ENCODE measurements at regions not wholly inside any gene's neighbourhood (a gene's known extent, or its start where the extent isn't known, plus 50 kb on each side); places are given as distances from the start of the nearest gene placed in this dataset.
"Not testable (repeated sequence)": the region's sequence is repeated elsewhere in the genome, so short reads cannot be mapped to it uniquely, and the experiment has no call there.

DNA sequence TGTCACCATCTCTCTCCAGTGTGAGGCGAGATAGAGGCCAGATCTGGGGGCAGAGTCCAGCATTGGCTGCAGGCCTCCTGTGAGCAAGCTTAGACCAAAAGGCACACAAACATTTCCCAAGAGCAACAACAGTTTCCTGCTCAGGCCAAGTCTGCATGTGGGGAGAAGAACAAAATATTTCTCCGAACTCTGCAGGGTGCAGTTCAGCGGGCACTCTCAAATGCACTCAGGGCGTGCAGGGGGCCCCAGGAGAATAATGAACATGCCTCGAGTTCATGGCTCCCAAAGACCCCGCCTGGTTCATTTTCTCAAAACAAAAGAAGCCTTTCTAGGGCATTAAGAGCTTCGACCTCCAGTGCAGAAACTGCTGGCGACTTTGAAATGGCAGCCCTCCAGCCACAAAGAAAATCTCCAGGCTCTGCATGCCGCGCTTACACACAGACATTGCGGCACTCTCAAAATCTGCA, 57.8 kb upstream of the HELT start:
- no peak for TF ChIP-seq TOX (CRISPR knock-in tag; IDR thresholded peaks at IDR 0.05; ENCODE audit: borderline replicate concordance)
- no peak for ATAC-seq

DNA sequence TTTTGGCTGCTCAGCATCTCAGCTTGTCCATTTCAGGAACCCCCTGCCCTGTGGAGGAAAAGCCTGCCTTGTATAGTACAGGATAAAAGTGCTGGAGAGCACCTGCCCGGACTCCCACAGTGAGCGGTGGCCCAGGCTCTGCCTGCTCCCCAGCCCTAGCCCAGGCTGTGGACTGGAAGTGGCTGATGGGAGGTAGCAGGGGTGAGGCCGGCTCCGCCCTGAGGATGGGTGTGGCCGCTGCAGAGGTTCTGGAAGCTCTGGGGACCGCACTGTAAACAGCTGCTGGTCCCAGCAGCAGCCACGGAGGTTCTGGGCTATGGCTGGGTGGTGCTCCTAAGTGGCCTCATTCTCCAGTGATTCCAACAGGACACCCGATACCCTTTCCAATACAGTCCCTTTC, 56.6 kb upstream of the HELT start:
- TF ChIP-seq PPARA (CRISPR knock-in tag; IDR thresholded peaks at IDR 0.05; ENCODE audit: borderline replicate concordance) (no peak), BACH2 (CRISPR knock-in tag; IDR thresholded peaks at IDR 0.05; ENCODE audit: borderline replicate concordance) (no peak), ZFP3 (CRISPR knock-in tag; IDR thresholded peaks at IDR 0.05) (no peak)
- TF ChIP-seq, protein P1, sequence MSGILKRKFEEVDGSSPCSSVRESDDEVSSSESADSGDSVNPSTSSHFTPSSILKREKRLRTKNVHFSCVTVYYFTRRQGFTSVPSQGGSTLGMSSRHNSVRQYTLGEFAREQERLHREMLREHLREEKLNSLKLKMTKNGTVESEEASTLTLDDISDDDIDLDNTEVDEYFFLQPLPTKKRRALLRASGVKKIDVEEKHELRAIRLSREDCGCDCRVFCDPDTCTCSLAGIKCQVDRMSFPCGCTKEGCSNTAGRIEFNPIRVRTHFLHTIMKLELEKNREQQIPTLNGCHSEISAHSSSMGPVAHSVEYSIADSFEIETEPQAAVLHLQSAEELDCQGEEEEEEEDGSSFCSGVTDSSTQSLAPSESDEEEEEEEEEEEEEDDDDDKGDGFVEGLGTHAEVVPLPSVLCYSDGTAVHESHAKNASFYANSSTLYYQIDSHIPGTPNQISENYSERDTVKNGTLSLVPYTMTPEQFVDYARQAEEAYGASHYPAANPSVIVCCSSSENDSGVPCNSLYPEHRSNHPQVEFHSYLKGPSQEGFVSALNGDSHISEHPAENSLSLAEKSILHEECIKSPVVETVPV (CRISPR knock-in tag; IDR thresholded peaks at IDR 0.05): no peak
- TF ChIP-seq, protein P2, sequence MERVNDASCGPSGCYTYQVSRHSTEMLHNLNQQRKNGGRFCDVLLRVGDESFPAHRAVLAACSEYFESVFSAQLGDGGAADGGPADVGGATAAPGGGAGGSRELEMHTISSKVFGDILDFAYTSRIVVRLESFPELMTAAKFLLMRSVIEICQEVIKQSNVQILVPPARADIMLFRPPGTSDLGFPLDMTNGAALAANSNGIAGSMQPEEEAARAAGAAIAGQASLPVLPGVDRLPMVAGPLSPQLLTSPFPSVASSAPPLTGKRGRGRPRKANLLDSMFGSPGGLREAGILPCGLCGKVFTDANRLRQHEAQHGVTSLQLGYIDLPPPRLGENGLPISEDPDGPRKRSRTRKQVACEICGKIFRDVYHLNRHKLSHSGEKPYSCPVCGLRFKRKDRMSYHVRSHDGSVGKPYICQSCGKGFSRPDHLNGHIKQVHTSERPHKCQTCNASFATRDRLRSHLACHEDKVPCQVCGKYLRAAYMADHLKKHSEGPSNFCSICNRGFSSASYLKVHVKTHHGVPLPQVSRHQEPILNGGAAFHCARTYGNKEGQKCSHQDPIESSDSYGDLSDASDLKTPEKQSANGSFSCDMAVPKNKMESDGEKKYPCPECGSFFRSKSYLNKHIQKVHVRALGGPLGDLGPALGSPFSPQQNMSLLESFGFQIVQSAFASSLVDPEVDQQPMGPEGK (CRISPR knock-in tag; IDR thresholded peaks at IDR 0.05; ENCODE audit: borderline replicate concordance): no peak
- ATAC-seq: no peak

DNA sequence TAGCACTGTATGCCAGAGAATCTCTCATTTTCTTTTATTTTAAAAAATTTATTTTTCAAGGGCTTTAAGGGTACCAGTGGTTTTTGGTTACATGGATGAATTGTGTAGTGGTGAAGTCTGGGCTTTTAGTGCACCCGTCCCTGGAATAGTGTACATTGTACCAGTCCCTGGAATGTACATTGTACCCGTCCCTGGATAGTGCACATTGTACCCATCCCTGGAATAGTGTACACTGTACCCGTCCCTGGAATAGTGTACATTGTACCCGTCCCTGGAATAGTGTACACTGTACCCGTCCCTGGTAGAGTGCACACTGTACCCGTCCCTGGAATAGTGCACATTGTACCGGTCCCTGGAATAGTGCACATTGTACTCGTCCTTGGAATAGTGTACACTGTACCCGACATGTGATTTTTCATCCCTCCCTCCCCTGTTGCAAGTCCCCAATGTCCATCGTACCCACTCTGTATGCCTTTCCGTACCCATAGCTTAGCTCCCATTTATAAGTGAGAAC, 56.1 kb upstream of the HELT start:
- TF ChIP-seq, protein P1 (CRISPR knock-in tag; IDR thresholded peaks at IDR 0.05): no peak
- TF ChIP-seq ZNF8 (CRISPR knock-in tag; IDR thresholded peaks at IDR 0.05): no peak
- TF ChIP-seq, protein P3, sequence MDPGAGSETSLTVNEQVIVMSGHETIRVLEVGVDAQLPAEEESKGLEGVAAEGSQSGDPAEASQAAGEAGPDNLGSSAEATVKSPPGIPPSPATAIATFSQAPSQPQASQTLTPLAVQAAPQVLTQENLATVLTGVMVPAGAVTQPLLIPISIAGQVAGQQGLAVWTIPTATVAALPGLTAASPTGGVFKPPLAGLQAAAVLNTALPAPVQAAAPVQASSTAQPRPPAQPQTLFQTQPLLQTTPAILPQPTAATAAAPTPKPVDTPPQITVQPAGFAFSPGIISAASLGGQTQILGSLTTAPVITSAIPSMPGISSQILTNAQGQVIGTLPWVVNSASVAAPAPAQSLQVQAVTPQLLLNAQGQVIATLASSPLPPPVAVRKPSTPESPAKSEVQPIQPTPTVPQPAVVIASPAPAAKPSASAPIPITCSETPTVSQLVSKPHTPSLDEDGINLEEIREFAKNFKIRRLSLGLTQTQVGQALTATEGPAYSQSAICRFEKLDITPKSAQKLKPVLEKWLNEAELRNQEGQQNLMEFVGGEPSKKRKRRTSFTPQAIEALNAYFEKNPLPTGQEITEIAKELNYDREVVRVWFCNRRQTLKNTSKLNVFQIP (CRISPR knock-in tag; IDR thresholded peaks at IDR 0.05; ENCODE audit: borderline replicate concordance, low read depth): no peak
- TF ChIP-seq PPARA (CRISPR knock-in tag; IDR thresholded peaks at IDR 0.05; ENCODE audit: borderline replicate concordance): no peak
- TF ChIP-seq, protein P2 (CRISPR knock-in tag; IDR thresholded peaks at IDR 0.05; ENCODE audit: borderline replicate concordance): no peak
- TF ChIP-seq ARNTL (CRISPR knock-in tag; IDR thresholded peaks at IDR 0.05; ENCODE audit: borderline replicate concordance, low read depth): no peak
- no peak for TF ChIP-seq ZNF565 (CRISPR knock-in tag; conservative IDR thresholded peaks at IDR 0.05; ENCODE audit: low read depth)
- TF ChIP-seq ZFP3 (CRISPR knock-in tag; IDR thresholded peaks at IDR 0.05): no peak
- TF ChIP-seq CSDC2 (CRISPR knock-in tag; IDR thresholded peaks at IDR 0.05): no peak
- no peak for TF ChIP-seq TCF4 (CRISPR knock-in tag; IDR thresholded peaks at IDR 0.05; ENCODE audit: borderline replicate concordance)
- no peak for TF ChIP-seq ZNF70 (CRISPR knock-in tag; IDR thresholded peaks at IDR 0.05)
- TF ChIP-seq, protein P4, sequence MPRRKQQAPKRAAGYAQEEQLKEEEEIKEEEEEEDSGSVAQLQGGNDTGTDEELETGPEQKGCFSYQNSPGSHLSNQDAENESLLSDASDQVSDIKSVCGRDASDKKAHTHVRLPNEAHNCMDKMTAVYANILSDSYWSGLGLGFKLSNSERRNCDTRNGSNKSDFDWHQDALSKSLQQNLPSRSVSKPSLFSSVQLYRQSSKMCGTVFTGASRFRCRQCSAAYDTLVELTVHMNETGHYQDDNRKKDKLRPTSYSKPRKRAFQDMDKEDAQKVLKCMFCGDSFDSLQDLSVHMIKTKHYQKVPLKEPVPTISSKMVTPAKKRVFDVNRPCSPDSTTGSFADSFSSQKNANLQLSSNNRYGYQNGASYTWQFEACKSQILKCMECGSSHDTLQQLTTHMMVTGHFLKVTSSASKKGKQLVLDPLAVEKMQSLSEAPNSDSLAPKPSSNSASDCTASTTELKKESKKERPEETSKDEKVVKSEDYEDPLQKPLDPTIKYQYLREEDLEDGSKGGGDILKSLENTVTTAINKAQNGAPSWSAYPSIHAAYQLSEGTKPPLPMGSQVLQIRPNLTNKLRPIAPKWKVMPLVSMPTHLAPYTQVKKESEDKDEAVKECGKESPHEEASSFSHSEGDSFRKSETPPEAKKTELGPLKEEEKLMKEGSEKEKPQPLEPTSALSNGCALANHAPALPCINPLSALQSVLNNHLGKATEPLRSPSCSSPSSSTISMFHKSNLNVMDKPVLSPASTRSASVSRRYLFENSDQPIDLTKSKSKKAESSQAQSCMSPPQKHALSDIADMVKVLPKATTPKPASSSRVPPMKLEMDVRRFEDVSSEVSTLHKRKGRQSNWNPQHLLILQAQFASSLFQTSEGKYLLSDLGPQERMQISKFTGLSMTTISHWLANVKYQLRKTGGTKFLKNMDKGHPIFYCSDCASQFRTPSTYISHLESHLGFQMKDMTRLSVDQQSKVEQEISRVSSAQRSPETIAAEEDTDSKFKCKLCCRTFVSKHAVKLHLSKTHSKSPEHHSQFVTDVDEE (CRISPR knock-in tag; IDR thresholded peaks at IDR 0.05): no peak
- TF ChIP-seq, protein P5, sequence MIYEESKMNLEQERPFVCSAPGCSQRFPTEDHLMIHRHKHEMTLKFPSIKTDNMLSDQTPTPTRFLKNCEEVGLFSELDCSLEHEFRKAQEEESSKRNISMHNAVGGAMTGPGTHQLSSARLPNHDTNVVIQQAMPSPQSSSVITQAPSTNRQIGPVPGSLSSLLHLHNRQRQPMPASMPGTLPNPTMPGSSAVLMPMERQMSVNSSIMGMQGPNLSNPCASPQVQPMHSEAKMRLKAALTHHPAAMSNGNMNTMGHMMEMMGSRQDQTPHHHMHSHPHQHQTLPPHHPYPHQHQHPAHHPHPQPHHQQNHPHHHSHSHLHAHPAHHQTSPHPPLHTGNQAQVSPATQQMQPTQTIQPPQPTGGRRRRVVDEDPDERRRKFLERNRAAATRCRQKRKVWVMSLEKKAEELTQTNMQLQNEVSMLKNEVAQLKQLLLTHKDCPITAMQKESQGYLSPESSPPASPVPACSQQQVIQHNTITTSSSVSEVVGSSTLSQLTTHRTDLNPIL (CRISPR knock-in tag; IDR thresholded peaks at IDR 0.05; ENCODE audit: low read depth): no peak
- no peak for TF ChIP-seq BACH2 (CRISPR knock-in tag; IDR thresholded peaks at IDR 0.05; ENCODE audit: borderline replicate concordance)
- no peak for TF ChIP-seq OSR1 (CRISPR knock-in tag; IDR thresholded peaks at IDR 0.05)
- no peak for TF ChIP-seq SNAI2 (CRISPR knock-in tag; IDR thresholded peaks at IDR 0.05)
- no peak for ATAC-seq

DNA sequence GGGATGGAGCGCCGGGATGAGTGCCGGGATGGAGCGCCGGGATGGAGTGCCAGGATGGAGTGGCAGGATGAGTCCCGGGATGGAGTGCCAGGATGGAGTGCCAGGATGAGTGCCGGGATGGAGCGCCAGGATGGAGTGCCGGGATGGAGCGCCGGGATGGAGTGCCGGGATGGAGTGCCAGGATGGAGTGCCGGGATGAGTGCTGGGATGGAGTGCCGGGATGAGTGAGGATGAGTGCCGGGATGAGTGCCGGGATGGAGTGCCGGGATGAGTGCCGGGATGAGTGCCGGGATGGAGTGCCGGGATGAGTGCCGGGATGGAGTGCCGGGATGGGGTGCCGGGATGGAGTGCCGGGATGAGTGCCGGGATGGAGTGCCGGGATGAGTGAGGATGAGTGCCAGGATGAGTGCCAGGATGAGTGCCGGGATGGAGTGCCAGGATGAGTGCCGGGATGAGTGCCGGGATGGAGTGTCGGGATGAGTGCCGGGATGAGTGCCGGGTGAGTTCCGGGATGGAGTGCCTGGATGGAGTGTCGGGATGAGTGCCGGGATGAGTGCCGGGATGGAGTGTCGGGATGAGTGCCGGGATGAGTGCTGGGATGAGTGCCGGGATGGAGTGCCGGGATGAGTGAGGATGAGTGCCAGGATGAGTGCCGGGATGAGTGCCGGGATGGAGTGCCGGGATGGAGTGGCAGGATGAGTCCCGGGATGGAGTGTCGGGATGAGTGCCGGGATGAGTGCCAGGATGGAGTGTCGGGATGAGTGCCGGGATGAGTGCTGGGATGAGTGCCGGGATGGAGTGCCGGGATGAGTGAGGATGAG, 52.9 kb upstream of the HELT start:
- not testable (repeated sequence) for ATAC-seq

DNA sequence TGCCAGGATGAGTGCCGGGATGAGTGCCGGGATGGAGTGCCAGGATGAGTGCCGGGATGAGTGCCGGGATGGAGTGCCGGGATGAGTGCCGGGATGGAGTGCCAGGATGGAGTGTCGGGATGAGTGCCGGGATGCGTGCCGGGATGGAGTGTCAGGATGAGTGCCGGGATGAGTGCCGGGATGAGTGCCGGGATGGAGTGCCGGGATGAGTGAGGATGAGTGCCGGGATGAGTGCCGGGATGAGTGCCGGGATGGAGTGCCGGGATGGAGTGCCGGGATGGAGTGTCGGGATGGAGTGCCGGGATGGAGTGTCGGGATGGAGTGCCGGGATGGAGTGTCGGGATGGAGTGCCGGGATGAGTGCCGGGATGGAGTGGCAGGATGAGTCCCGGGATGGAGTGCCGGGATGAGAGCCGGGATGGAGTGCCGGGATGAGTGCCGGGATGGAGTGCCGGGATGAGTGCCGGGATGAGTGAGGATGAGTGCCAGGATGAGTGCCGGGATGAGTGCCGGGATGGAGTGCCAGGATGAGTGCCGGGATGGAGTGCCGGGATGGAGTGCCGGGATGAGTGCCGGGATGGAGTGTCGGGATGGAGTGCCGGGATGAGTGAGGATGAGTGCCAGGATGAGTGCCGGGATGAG, 52.1 kb upstream of the HELT start:
- not testable (repeated sequence) for ATAC-seq

DNA sequence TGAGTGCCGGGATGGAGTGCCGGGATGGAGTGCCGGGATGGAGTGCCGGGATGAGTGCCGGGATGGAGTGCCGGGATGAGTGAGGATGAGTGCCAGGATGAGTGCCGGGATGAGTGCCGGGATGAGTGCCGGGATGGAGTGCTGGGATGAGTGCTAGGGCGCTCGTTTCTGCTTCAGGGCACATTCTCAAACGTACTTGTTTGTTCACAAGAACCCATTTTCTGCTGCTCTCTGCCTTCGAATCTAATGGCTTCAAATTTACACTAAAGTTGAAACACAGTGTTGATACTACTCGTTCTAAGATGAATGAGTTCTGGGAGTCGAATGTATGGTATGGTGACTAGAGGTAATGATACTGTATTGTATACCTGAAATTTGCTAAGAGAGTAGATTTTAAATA, 50.6 kb upstream of the HELT start:
- ATAC-seq: not testable (repeated sequence)

All from SK-N-SH treated with all-trans-retinoic acid at 6 μM for 48 hours (cell line).